Fibroblast of the aortic adventitia (primary cell): ENCODE measurements at regions not wholly inside any gene's neighbourhood (a gene's known extent, or its start where the extent isn't known, plus 50 kb on each side); places are given as distances from the start of the nearest gene placed in this dataset.
A peak's percentile ranks its signal among the peaks of the same experiment; 100 is the strongest.

Experiments
- DNase-seq: peaks from one replicate; pipeline ENCODE4 v3.0.0-alpha.2; 2010; ENCODE audit warnings: low read depth
- H3K4me3 ChIP-seq: 2 replicates; pipeline ENCODE4 v1.5.1; 2011; ENCODE audit warnings: low read depth, mild to moderate bottlenecking, control low read depth, low read length, moderate library complexity
- TF ChIP-seq, protein P1 (sequence below): IDR thresholded peaks from 2 replicates; pipeline ENCODE4 v1.5.1; 2011; ENCODE audit warnings: mild to moderate bottlenecking, low read length, control low read depth, inconsistent platforms; ENCODE audit not compliant: insufficient read depth

- peak; percentile 93 for DNase-seq
- TF ChIP-seq, protein P1, sequence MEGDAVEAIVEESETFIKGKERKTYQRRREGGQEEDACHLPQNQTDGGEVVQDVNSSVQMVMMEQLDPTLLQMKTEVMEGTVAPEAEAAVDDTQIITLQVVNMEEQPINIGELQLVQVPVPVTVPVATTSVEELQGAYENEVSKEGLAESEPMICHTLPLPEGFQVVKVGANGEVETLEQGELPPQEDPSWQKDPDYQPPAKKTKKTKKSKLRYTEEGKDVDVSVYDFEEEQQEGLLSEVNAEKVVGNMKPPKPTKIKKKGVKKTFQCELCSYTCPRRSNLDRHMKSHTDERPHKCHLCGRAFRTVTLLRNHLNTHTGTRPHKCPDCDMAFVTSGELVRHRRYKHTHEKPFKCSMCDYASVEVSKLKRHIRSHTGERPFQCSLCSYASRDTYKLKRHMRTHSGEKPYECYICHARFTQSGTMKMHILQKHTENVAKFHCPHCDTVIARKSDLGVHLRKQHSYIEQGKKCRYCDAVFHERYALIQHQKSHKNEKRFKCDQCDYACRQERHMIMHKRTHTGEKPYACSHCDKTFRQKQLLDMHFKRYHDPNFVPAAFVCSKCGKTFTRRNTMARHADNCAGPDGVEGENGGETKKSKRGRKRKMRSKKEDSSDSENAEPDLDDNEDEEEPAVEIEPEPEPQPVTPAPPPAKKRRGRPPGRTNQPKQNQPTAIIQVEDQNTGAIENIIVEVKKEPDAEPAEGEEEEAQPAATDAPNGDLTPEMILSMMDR = no peak
These were observed 1031.7 kb downstream of the MCTP2 start for GRCh38 chr15:95262866-95263564.

DNA sequence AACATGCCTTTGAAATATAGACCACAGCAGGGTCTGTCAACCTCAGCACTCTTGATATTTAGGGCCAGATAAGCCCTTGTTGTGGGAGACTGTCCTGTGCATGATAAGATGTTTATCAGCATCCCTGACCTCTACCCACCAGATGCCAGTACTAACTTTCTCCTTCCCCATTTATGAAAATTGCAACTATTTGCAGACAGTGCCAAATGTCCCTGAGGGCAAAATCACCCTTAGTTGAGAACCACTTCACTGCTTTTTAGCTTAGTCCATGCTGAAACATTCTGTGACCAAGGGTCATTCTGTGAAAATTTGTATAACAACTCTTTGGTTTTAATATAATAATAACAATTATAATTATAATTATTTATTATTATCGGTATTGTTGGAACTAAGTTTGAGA, 1032.4 kb downstream of the MCTP2 start:
- TF ChIP-seq, protein P1 = no peak
- no peak for DNase-seq
- H3K4me3 ChIP-seq = no peak overlapping the region

More at GRCh38 chr15:95262866-95263564, 1031.7 kb downstream of the MCTP2 start:
- H3K4me3 ChIP-seq = no peak overlapping the region

DNA sequence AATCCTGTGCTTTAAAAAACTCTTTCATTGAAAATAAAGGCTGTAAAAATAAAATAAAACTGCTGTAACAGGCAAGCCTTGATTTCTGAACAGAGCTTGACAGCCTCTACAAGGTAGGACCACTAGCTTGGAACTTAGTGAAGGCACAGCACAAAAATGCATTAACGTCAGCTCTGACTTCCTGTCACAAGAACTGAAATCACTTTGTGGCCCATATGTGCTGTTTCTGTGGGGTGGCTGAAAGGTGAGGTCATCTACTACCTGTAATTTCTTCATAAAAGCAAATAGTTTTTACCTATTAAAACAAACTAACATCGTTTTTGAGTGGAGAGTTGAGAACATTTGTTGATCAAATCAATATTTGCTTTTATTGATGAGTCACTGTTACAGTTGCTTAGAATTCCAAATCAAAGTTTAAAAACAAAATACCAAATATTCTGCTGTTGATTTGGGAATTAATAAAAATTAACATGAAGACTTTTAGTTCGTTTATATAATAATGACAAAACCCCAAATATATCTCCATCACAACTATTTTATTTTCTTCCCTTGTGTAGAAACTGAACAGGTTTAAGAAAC, 1034.1 kb downstream of the MCTP2 start:
- DNase-seq = no peak
- H3K4me3 ChIP-seq = no peak overlapping the region
- TF ChIP-seq, protein P1 = no peak

DNA sequence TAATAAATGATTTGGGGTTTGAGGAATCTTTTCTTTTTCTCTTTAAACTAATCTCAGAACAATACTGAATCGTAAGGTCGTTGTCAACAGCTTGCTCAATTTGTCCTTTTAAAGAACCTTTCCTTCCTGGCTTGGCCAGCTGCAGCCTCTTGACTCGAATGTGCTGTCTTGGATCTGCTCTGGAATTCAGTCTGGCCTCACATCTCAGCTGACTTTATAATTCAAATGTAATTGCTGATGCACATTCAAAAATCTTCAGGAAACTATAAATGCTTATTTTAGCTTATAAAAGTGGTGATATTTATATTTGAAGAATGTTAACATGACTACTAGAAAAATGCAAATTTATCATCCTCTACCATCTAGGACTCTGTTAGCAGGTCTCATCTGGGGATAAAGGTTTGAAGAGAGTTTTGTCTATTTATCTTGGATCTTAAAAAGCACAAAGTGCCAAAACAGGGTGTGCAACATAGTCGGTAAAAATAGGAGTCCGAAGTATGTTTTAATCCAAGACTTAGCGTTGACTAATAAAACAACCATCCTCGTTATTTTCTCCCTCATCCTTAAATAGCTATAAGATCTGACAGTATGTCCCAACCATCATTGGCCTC, 1035.2 kb downstream of the MCTP2 start:
- no peak overlapping the region for H3K4me3 ChIP-seq
- peak; percentile 96 for DNase-seq
- TF ChIP-seq, protein P1 = no peak

DNA sequence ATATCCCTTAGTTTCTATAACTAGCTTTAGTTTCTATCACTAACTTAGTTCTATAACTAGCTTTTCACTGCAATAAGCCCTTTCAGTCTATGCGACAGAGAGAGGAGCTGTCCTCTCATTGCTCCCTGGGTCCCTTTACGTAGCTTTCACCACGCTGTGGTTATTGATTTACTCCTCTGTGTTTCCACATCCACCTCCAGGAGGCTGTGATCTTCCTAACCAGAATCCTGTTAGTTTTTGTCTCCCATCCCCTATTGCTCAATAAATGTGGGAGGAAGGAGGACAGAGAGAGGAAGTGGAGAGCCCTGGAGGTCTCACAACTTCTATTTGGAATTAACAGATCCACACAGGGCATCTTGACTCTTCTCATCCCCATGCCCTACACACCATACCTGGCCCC, 1036.1 kb downstream of the MCTP2 start:
- DNase-seq = no peak
- no peak overlapping the region for H3K4me3 ChIP-seq
- TF ChIP-seq, protein P1 = peak; percentile 1

DNA sequence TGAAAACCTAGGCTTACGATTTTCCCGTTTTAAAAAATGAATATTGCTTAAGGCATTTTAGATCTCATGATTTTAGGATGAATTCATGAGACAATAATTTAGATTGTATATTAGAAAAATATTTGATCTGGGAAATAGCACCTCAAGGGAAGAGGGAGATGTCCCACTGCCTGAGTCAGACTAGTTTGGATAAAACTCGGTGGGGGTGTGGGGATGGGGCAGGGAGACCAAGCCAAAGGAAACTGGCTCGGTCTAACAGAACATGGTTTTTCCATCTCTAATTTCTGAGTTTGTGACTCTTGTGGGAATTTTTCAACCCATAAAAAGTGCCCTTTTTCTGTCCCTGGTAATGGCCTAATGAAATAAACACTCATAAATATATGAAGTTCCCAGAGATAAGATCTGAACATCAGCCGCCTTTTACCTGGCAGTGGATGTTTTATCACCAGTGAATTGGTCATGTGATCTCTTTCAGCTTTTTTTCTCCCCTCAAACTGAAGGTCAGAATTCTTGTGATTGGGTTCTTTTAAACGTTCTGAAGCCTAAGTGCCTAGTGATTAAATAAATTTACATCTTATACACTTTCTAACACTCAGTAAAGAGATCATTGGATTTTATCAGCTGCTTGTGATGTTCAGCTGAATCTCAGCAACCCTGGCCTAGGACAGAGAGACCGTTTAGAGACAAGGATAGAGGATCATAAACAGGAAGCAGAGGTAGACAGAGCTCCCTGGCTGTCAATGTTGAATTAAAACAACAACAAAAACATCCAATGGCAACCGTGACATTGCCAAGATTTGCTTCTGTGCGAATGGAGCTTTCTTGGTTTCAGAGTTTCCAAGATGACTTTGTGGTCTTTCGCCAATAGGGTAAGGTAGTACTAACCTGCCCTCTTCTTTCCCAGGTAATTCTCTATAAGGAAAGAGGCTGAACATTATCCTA, 1038.2 kb downstream of the MCTP2 start:
- no peak for DNase-seq
- no peak overlapping the region for H3K4me3 ChIP-seq
- TF ChIP-seq, protein P1 = no peak
